HG02678 (cell line): ENCODE measurements at regions not wholly inside any gene's neighbourhood (a gene's known extent, or its start where the extent isn't known, plus 50 kb on each side); places are given as distances from the start of the nearest gene placed in this dataset.
"Not testable (repeated sequence)": the region's sequence is repeated elsewhere in the genome, so short reads cannot be mapped to it uniquely, and the experiment has no call there.

Source experiments
- ATAC-seq: cut with Tn5 transposase; IDR thresholded peaks from one replicate; pipeline ENCODE4 v1.9.1; 2021; ENCODE audit warnings: mild to moderate bottlenecking, moderate library complexity; ENCODE audit not compliant: unreplicated experiment

DNA sequence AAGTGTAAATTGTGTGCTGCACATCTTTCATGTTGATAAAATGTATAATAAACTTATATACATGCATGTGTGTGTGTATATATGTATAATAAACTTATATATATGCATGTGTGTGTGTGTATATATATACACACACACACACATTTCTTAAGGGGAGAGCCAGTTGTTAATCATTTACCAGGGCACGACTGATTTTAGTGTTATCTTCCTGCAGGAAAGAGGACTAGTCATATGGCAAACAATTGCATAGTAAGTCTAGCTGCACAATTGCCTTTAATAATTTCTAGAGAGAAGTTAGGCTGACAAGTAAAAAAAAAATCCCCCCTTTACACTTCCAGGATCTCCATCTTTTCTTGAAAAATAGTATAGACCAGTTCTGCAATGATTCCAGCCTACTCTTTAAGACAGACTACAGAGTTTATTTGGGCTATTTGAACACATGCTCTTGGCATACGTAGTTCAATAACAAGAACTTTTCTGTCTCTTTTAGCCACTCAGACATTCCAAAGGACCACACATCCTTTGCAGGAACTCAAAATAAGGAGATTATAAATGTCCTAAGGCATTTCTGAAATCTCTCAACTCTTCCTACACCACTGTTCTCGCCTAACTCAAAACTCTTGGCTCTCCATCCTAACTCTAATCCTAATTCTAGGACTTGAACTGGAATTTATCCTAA lies 163.6 kb upstream of the SETMAR start:
- ATAC-seq = no peak

DNA sequence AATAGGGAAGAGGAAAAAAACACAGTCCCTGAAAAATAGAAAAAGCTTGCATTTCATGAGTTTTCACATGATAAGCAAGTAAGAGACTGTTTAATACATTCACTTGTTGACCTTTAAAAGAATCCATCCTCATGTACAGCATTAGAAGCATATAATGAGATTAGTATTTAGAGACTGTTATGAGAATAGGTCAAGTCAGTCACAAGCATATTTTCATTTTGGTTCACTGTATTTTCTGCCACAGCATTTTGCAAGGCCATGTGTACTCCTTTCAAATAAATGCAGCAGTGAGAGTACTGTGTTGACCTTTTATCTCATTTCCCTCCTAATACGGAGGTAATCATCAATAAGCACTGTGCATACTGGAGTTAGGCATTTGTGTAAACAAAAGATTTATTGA lies 162.2 kb upstream of the SETMAR start:
- ATAC-seq = no peak

DNA sequence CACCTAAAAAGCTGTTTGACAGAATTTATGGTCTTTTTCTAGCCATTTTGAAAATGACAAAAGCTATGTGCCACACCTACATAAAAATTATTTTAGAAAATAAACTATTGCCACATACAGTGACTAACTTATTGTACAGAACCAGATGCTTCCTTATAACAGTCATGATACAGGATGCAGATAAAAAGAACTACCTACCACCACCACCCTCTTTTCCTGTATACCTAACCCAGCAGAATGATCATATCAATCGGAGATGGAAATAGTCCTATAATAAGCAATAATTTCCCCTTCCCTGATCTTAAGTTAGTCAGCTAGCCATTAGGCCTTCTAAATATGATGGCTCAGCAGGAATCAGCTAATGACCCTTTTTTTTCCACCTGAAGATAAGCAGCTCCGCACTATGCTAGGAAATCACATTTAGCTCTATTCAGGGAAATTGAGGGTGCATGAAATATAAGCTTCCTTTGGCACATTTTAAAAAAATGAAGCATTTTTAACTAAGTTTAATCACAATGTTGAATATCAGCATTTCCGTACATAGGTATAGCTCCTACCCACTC lies 155.5 kb upstream of the SETMAR start:
- no peak for ATAC-seq

DNA sequence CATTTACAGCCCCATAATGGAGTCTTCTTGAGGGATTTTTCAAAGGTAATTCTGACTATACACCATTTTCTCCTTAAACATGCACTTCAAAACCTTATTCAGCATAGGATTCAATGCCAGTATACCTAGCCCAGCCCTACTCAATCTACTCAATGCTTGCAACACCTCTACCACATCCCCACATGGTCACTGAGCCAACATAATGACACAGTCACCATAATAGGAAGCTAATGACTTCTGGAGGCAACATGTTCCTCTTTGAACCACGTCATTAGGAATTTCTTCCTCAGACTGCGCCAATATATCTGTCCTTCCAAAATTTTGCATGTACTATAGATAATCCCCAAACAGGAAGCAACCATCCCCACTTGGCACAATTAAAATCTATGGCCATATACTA lies 153.9 kb upstream of the SETMAR start:
- ATAC-seq = no peak

DNA sequence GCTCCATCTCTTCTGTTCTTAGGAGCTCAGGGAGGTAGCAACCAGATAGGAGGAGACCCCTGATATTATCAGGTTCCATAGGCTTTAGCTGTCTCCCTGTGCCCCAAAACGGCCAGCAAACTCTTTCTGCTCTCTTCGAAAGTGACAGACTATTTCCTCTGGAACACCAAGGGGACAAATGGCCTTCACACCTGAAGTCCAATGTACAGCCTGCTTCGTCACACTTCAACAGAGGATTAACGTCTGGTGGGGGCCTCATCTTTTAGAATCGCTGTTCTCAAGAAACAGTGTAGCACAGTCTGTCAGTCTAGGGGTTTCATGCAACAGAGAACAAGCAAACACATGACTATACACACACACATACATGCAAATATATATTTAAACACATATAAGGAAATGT lies 152.4 kb upstream of the SETMAR start:
- no peak for ATAC-seq

DNA sequence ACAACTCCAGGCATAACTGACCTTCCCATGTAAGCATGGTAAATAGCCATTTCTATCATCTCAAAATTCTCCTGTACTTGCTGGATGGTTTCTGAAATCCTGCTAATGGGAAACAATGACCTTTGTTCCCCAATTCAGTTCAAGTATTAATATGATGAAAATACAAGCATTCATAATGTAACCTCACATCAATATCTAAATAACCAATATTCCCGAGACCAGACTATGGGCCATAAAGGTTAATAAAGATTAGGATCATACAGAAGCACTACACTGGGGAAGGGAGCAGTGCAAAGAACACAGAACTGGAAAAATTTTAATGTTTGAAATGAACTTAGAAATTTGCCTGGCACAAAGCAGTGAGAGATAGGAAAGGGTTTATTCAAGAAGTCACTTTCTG lies 151.3 kb upstream of the SETMAR start:
- ATAC-seq = no peak

DNA sequence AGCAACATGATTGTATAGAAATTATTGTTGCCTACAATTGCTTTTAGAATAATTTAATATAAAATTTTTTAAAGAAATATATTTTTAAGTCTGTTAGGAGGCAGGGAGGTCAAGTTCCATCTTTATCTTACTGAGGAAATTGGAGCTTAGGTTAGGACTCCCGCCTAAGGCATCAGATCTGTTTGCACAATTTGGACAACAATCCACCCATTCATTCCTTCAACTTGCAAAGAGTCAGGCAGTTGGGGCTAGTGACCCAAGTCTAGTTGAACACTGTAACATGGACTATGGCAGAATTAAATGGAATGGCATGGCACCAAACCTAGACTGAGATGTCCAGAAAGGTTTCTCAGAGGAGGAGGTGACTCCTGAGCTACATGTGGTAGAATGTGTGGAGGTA lies 149.4 kb upstream of the SETMAR start:
- no peak for ATAC-seq

DNA sequence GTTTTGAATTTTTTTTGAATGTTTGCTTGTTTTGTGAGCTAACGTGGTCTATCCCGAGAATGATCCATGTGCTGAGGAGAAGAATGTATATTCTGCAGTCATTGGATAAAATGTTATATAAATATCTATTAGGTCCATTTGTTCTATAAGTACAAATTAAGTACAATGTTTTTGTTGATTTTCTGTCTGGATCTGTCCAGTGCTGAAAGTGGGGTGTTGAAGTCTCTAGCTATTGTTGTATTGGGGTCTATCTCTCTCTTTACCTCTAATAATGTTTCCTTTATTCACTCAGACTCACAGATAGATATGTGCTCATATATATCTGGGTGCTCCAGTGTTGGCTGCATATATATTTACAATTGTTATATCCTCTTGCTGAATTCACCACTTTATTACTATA lies 144.8 kb upstream of the SETMAR start:
- ATAC-seq = no peak

DNA sequence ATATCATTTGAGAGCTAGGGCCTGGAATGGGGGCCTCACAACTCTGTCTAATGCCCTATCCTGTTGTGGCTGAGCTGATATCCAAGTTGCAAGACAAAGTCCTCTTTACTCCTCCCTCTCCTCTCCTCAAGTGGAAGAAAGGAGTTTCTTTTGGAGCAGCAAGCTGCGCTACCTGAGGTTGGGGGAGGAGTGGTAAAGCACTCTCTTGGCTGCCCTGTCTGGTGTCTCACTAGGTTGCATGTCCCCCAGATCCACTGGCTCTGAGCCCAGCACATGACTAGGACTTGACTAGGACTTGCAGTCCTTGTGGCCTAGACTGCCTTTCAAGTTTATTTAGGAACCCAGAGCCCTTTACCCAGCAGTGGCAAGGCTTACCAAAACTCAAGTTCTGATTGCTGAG lies 141.1 kb upstream of the SETMAR start:
- ATAC-seq = no peak

DNA sequence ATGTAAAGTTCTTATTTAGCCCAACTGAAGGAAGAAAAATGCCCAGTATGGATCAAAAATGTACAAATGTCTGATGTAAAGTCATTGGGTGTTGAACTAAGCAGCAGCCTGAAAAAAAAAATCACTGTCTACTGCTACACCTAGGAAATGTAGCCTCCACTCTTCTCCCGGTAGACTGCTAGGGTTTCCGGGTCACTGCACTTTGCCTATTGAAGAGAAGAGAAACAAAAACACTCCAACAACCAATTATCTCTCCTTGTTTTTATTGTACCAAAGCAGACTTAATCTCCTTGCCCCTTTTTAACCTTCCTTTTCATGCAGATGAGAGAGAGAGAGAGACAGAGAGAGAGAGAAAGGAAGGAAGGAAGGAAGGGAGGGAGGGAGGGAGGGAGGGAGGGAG lies 140.2 kb upstream of the SETMAR start:
- no peak for ATAC-seq

DNA sequence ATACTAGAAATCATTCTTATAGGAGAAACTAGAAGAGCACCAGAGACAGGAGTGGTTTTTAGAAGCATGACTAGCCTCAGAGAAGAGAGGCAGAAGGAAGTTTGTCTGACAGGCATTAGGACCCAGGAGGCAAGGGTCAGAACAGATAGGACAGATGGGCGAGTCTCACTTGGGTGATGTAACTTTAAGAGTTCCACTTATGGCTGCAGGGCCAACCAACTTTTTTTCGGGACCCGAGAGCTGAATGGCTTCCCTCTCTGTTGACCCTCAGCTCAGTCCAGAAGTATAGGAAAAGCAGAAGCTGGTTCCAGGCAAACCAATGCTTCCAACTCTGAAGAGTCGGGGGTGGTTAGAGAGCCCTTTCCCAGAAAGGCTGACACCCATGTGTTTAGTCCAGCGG lies 136.6 kb upstream of the SETMAR start:
- no peak for ATAC-seq

DNA sequence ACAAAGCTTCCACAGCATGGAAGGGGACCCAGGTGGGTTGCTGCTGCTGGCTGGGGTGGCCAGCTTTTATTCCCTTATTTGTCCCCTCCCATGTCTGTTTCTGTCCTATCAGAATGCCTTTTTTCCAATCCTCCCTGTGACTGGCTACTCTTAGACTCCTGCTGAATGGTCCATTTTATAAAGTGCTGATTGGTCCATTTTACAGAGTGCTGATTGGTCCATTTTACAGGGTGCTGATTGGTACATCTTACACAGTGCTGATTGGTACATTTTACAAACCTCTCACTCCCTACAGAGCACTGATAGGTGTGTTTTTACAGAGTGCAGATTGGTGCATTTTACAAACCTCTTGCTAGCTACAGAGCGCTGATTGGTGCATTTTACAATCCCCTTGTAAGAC lies 135.9 kb upstream of the SETMAR start:
- ATAC-seq = not testable (repeated sequence)

DNA sequence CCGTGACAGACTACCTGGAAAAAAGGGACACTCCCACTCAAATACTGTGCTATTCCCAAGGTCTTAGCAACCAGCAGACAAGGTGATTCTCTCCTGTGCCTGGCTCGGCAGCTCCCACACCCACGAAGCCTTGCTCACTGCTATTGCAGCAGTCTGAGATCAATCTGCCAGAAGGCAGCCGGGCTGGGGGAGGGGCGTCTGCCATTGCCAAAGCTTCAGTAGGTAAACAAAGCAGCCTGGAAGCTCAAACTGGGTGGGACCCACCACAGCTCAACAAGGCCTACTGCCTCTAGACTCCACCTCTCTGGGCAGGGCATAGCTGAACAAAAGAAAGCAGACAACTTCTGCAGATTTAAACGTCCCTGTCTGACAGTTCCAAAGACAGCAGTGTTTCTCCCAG lies 128.4 kb upstream of the SETMAR start:
- ATAC-seq = no peak

DNA sequence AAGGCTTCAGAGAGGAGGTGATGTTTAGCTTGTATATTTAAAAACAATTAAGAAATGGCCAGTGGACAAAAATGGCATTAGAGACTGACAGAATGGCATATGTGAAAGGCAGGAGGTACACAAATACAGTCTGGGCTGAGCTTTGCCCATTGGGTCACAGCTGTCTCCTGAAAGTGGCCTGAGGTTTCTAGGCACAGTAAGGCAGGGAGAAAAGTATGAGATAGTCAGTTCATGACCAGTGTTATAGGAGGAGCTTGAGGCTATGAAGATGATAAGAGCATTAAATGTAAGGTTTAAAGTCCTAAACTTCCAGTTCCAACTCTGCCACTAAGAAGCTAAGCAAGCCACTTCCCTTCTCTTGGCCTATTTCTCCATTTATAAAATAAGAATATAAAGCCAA lies 111.2 kb upstream of the SETMAR start:
- no peak for ATAC-seq

DNA sequence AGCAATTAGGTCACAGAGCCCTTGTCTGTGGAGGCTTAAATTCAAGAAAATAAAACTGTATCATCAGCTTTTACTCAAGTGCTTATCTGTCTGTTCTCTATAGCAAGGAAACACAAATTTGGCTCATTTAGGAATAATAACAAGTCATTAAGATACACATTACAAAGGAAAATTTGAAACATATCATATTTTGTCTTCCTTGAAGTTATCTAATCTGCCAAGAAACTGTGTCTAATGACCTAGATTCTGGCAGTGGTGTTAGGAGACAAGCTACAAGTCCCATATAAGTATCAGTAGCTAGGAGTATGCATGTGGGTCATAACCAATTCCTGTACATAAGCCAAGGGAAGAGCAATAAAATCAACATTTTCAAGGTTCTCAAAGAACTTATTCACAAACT lies 108.2 kb upstream of the SETMAR start:
- no peak for ATAC-seq

DNA sequence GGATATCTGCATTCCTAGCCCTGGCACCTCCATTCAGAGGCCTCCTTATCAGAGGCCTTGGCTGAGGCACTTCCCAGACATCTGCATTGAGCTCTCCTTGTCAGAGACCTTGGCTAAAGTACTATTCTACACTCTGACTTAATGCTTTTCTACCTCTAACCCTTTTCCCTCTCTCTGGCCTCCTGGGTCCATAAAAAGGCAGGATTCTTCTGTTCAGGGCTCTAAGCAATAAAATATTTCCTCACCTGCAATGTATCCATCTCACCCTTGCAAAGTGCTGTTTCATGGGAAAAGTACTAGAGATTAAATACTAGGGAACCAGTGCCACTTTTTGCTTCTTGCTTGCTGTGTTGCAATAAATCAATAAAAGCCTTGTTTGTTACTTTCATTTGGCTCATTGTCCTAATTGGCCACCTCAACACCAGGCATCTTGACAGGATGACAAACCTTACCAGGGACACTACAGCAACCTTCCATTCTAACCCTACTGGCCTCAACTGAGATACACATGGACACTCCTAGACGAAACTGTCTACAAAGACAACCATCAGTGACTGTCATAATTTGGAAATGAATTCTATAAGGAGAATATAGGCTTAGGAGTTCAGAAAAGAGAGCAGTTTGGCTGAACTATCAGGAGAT lies 106.5 kb upstream of the SETMAR start:
- ATAC-seq = no peak

DNA sequence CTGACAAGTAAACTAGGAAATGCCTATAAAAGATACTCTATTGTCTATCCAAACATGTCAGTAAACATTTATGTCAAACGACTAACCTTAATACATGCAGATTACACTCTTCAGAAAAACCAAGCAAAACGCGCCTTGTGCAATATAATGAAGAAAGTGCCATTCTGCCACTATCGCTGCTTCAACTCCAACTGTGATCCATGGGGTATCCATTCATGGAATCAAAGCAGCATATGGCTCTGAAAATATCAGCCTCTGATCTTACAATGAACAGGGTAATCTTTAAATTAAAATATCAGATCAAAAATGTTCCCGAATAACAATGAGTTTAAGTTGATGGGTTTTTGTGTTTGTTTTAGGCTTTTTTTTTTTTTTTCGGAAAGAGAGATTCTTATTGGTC lies 105.5 kb upstream of the SETMAR start:
- ATAC-seq = no peak

DNA sequence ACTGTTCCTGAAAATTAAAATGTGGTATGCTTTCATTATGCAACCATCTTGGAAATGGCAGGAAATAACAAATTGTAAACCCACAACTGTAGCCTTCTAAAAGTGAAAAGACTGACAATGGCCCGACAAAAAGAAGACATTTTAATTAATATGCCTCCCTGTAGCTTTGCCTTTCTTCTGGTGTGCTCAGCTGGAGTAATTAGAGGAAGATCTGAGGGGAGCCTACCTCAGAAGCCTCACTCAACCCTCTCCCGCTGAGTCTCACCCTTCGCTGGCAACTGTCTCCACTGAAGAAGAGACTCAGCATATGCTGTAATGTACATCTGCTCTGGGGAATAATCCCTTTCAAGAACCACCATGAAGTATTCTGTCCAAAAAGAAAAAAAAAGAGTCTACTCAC lies 104.7 kb upstream of the SETMAR start:
- ATAC-seq = no peak

DNA sequence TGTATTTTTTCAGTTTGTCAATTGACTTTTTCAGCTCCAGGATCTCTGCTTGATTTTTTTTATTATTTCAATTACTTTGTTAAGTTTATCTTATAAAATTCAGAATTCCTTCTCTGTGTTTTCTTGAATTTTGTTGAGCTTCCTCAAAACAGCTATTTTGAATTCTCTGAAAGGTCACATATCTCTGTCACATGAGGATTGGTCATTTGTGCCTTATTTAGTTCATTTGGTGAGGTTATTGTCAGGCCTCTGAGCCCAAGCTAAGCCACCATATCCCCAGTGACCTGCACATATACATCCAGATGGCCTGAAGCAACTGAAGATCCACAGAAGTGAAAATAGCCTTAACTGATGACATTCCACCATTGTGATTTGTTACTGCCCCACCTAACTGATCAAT lies 98.4 kb upstream of the SETMAR start:
- not testable (repeated sequence) for ATAC-seq

DNA sequence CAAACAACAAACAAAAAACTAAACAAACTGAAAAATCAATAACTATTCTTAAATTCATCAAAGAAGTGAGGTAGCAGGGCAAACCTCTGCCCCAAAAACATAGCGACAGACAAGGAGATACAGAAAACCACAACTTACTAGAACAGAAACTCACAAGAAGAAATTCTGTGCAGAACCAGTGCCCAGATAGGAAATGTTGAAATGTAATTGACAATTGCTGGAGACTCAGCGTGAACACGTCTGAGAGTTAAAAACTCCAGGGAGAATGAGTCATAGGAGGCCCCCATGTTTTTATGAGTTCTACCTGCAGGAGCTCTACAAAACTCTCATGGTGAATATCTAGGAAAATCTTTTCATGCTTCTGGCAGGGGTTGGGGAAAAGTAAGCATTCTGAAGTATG lies 95.5 kb upstream of the SETMAR start:
- ATAC-seq = no peak

DNA sequence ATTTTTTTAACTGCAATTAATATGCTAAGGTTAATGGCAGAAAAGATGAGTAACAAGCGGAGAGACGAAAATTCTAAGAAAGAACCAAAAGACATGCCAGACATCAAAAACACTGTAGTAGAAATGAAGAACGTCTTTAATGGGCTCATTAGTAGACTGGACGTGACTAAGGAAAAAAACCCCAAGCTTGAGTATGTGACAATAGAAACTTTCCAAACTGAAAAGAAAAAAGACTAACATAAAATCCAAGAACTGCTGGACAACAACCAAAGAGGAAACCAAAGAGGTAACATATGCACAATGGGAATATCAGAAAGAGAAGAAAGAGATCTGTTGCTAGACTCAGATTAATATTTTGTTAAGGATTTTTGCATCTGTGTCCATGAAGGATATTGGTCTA lies 94.6 kb upstream of the SETMAR start:
- no peak for ATAC-seq

DNA sequence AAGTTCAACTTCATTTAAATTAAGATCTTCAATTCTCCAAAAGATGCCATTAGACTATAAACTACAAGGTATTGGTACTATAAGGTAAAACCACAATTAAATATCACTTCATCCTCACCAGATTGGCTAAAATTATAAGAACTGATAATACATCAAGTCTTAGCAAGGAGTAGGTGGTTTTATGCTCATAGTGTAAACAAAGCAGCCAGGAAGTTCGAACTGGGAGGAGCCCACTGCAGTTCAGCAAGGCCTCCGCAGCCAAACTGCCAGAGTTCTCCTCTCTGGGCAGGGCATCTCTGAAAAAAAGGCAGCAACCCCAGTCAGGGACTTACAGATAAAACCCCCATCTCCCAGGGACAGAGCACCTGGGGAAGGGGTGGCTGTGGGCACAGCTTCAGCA lies 91.6 kb upstream of the SETMAR start:
- no peak for ATAC-seq

DNA sequence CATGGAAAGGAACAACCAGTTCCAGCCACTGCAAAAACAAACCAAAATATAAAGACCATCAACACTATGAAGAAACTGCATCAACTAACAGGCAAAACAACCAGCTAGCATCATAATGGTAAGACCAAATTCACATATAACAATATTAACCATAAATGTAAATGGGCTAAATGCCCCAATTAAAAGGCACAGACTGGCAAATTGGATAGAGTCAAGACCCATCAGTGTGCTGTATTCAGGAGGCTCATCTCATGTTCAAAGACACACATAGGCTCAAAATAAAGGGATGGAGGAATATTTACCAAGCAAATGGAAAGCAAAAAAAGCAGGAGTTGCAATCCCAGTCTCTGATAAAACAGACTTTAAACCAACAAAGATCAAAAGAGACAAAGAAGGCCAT lies 89.7 kb upstream of the SETMAR start:
- ATAC-seq = not testable (repeated sequence)
